GM18909 (cell line): ENCODE measurements at regions not wholly inside any gene's neighbourhood (a gene's known extent, or its start where the extent isn't known, plus 50 kb on each side); places are given as distances from the start of the nearest gene placed in this dataset.

Experiments used
- ATAC-seq: cut with Tn5 transposase; IDR thresholded peaks from one replicate; pipeline ENCODE4 v1.9.1; 2021; ENCODE audit warnings: mild to moderate bottlenecking; ENCODE audit not compliant: unreplicated experiment, poor library complexity

GRCh38 chr15:31271224-31271635 is 55.4 kb upstream of the KLF13 start:
- ATAC-seq, result no peak

GRCh38 chr15:31271711-31272557 is 54.7 kb upstream of the KLF13 start:
- no peak for ATAC-seq

- ATAC-seq, result no peak
Observed at GRCh38 chr15:31272558-31273257, 53.9 kb upstream of the KLF13 start.

- no peak for ATAC-seq
Observed at GRCh38 chr15:31273258-31273941, 53.2 kb upstream of the KLF13 start.

- no peak for ATAC-seq
Observed at GRCh38 chr15:31274496-31275330, 51.9 kb upstream of the KLF13 start.

GRCh38 chr15:31275331-31276262 is 51.0 kb upstream of the KLF13 start:
- no peak for ATAC-seq

- ATAC-seq, result no peak
Observed at GRCh38 chr15:31276596-31277298, 49.9 kb upstream of the KLF13 start.
